MG63 (cell line): ENCODE measurements at regions not wholly inside any gene's neighbourhood (a gene's known extent, or its start where the extent isn't known, plus 50 kb on each side); places are given as distances from the start of the nearest gene placed in this dataset.

Experiments
- DNase-seq: peaks from one replicate; pipeline ENCODE4 v3.0.0-alpha.2; 2020
- H3K27me3 ChIP-seq: fragments of 250-450 bp; sonication (Bioruptor Pico); 2 replicates; pipeline ENCODE4 v1.5.1; 2020; ENCODE audit warnings: mild to moderate bottlenecking, moderate library complexity
- H3K36me3 ChIP-seq: fragments of 250-450 bp; sonication (Bioruptor Pico); 2 replicates; pipeline ENCODE4 v1.5.1; 2020; ENCODE audit warnings: mild to moderate bottlenecking, moderate library complexity
- H3K4me3 ChIP-seq: fragments of 250-450 bp; sonication (Bioruptor Pico); 2 replicates; pipeline ENCODE4 v1.5.1; 2020; ENCODE audit warnings: mild to moderate bottlenecking, moderate library complexity
- H3K9me3 ChIP-seq: fragments of 250-450 bp; sonication (Bioruptor Pico); 2 replicates; pipeline ENCODE4 v1.5.1; 2020; ENCODE audit warnings: mild to moderate bottlenecking, moderate library complexity

GRCh38 chr13:95470574-95471366, 81.8 kb upstream of the CLDN10 start:
- Histone ChIP-seq H3K4me3 (no peak overlapping the region), H3K27me3 (0 out of 2 replicates have a peak, but pooled peaks cover 1% of the 10 kb centered on the region), H3K36me3 (no peaks in the 10 kb centered on the region), H3K9me3 (no peaks in the 10 kb centered on the region)
- no peak for DNase-seq

- Histone ChIP-seq H3K4me3 (no peak overlapping the region), H3K36me3 (no peaks in the 10 kb centered on the region), H3K27me3 (0 out of 2 replicates have a peak, but pooled peaks cover 5% of the 10 kb centered on the region), H3K9me3 (no peaks in the 10 kb centered on the region)
- no peak for DNase-seq
These were observed 80.6 kb upstream of the CLDN10 start for GRCh38 chr13:95471960-95472359.

GRCh38 chr13:95474992-95475391, 77.5 kb upstream of the CLDN10 start:
- DNase-seq, result no peak
- H3K36me3 ChIP-seq, result no peaks in the 10 kb centered on the region
- H3K4me3 ChIP-seq, result no peak overlapping the region
- 0 out of 2 replicates have a peak, but pooled peaks cover 5% of the 10 kb centered on the region for H3K27me3 ChIP-seq
- H3K9me3 ChIP-seq, result no peaks in the 10 kb centered on the region

- H3K4me3 ChIP-seq, result no peak overlapping the region
- H3K36me3 ChIP-seq, result no peaks in the 10 kb centered on the region
- no peak for DNase-seq
- no peaks in the 10 kb centered on the region for H3K9me3 ChIP-seq
- 0 out of 2 replicates have a peak, but pooled peaks cover 5% of the 10 kb centered on the region for H3K27me3 ChIP-seq
These were observed 75.3 kb upstream of the CLDN10 start for GRCh38 chr13:95477187-95477586.

GRCh38 chr13:95479731-95480130, 72.8 kb upstream of the CLDN10 start:
- Histone ChIP-seq H3K27me3 (0 out of 2 replicates have a peak, but pooled peaks cover 5% of the 10 kb centered on the region), H3K4me3 (no peak overlapping the region), H3K9me3 (no peaks in the 10 kb centered on the region), H3K36me3 (no peaks in the 10 kb centered on the region)
- DNase-seq, result no peak

GRCh38 chr13:95480131-95480545, 72.4 kb upstream of the CLDN10 start:
- Histone ChIP-seq H3K27me3 (0 out of 2 replicates have a peak, but pooled peaks cover 5% of the 10 kb centered on the region), H3K4me3 (no peak overlapping the region), H3K9me3 (no peaks in the 10 kb centered on the region), H3K36me3 (no peaks in the 10 kb centered on the region)
- no peak for DNase-seq

GRCh38 chr13:95480791-95481780, 71.4 kb upstream of the CLDN10 start:
- 0 out of 2 replicates have a peak, but pooled peaks cover under 1% of the 10 kb centered on the region for H3K27me3 ChIP-seq
- no peak overlapping the region for H3K4me3 ChIP-seq
- DNase-seq, result peak; percentile 48
- no peaks in the 10 kb centered on the region for H3K36me3 ChIP-seq
- no peaks in the 10 kb centered on the region for H3K9me3 ChIP-seq

GRCh38 chr13:95484052-95484451, 68.5 kb upstream of the CLDN10 start:
- no peaks in the 10 kb centered on the region for H3K9me3 ChIP-seq
- DNase-seq, result no peak
- no peaks in the 10 kb centered on the region for H3K36me3 ChIP-seq
- no peaks in the 10 kb centered on the region for H3K27me3 ChIP-seq
- H3K4me3 ChIP-seq, result no peak overlapping the region

GRCh38 chr13:95485045-95485517, 67.4 kb upstream of the CLDN10 start:
- DNase-seq, result no peak
- peaks cover 5% of the 10 kb centered on the region; the same call in 1 of the 2 replicates for H3K9me3 ChIP-seq
- H3K4me3 ChIP-seq, result no peak overlapping the region
- no peaks in the 10 kb centered on the region for H3K36me3 ChIP-seq
- H3K27me3 ChIP-seq, result no peaks in the 10 kb centered on the region

- Histone ChIP-seq H3K9me3 (peaks cover 5% of the 10 kb centered on the region; the same call in 1 of the 2 replicates), H3K36me3 (no peaks in the 10 kb centered on the region), H3K27me3 (no peaks in the 10 kb centered on the region), H3K4me3 (no peak overlapping the region)
- DNase-seq, result no peak
These were observed 66.9 kb upstream of the CLDN10 start for GRCh38 chr13:95485518-95486144.

GRCh38 chr13:95492044-95492801, 60.3 kb upstream of the CLDN10 start:
- DNase-seq, result no peak
- Histone ChIP-seq H3K4me3 (no peak overlapping the region), H3K27me3 (no peaks in the 10 kb centered on the region), H3K9me3 (peaks cover 5% of the 10 kb centered on the region; the same call in 1 of the 2 replicates), H3K36me3 (no peaks in the 10 kb centered on the region)

GRCh38 chr13:95494082-95494681, 58.3 kb upstream of the CLDN10 start:
- Histone ChIP-seq H3K4me3 (no peak overlapping the region), H3K27me3 (no peaks in the 10 kb centered on the region), H3K9me3 (peaks cover 5% of the 10 kb centered on the region; the same call in 1 of the 2 replicates)

GRCh38 chr13:95496485-95496884, 56.0 kb upstream of the CLDN10 start:
- DNase-seq, result no peak
- Histone ChIP-seq H3K9me3 (no peaks in the 10 kb centered on the region; the same call in 1 of the 2 replicates), H3K27me3 (no peaks in the 10 kb centered on the region), H3K36me3 (no peaks in the 10 kb centered on the region), H3K4me3 (no peak overlapping the region)

More at GRCh38 chr13:95494082-95494681, 58.3 kb upstream of the CLDN10 start:
- no peaks in the 10 kb centered on the region for H3K36me3 ChIP-seq
- no peak for DNase-seq

- Histone ChIP-seq H3K27me3 (no peaks in the 10 kb centered on the region), H3K4me3 (no peak overlapping the region), H3K9me3 (peaks cover 4% of the 10 kb centered on the region), H3K36me3 (no peaks in the 10 kb centered on the region)
- no peak for DNase-seq
These were observed 55.1 kb upstream of the CLDN10 start for GRCh38 chr13:95497381-95497807.

- Histone ChIP-seq H3K27me3 (no peaks in the 10 kb centered on the region), H3K36me3 (no peaks in the 10 kb centered on the region), H3K9me3 (peaks cover 4% of the 10 kb centered on the region), H3K4me3 (no peak overlapping the region)
- no peak for DNase-seq
These were observed 53.6 kb upstream of the CLDN10 start for GRCh38 chr13:95498886-95499285.
